Gastroesophageal sphincter (tissue), 3 donors: ENCODE measurements at regions not wholly inside any gene's neighbourhood (a gene's known extent, or its start where the extent isn't known, plus 50 kb on each side); places are given as distances from the start of the nearest gene placed in this dataset.

Experiments used
- POLR2AphosphoS5 ChIP-seq: sonication (generic); formaldehyde crosslinking; IDR thresholded peaks from one replicate; pipeline ENCODE4 v1.6.1; 2017; ENCODE audit warnings: antibody characterized with exemption
- TF ChIP-seq, protein P1 (sequence below), 4 experiments: fragments of 200-600 bp in 2 of 4; fragments of 450-650 bp in 2 of 4; sonication (generic) in 1 of 4; IDR thresholded peaks; one replicate each; pipeline ENCODE4 v1.5.1; 2017 to 2019; ENCODE audit warnings: antibody characterized with exemption in 4 of 4, mild to moderate bottlenecking in 2 of 4, moderate library complexity in 2 of 4

DNA sequence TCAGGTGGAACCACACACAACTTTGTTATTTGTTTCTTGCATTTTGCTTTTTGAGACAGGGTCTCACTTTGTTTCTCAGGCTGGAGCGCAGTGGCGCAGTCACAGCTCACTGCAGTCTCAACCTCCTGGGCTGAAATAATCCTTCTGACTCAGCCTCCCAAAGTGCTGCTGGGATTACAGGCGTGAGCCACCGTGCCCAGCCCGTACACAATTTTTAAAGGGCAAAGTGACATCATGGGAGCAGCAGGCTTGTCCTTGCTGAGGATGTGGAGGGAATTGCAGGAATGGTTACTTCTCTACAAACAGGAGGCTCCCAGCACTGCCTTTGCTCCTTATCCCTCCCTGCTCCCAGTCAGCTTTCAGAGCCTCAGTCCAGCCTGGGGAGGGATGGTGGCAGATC is 355.9 kb upstream of the KLHL29 start:
- TF ChIP-seq, protein P1, sequence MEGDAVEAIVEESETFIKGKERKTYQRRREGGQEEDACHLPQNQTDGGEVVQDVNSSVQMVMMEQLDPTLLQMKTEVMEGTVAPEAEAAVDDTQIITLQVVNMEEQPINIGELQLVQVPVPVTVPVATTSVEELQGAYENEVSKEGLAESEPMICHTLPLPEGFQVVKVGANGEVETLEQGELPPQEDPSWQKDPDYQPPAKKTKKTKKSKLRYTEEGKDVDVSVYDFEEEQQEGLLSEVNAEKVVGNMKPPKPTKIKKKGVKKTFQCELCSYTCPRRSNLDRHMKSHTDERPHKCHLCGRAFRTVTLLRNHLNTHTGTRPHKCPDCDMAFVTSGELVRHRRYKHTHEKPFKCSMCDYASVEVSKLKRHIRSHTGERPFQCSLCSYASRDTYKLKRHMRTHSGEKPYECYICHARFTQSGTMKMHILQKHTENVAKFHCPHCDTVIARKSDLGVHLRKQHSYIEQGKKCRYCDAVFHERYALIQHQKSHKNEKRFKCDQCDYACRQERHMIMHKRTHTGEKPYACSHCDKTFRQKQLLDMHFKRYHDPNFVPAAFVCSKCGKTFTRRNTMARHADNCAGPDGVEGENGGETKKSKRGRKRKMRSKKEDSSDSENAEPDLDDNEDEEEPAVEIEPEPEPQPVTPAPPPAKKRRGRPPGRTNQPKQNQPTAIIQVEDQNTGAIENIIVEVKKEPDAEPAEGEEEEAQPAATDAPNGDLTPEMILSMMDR (IDR thresholded peaks at IDR 0.05): no peak
- TF ChIP-seq POLR2AphosphoS5: no peak
